HEK293 (cell line): ENCODE measurements at regions not wholly inside any gene's neighbourhood (a gene's known extent, or its start where the extent isn't known, plus 50 kb on each side); places are given as distances from the start of the nearest gene placed in this dataset.

Source experiments
- CTCF ChIA-PET: fragments of 350-600 bp; formaldehyde crosslinking; extraction: SDS; loops from one replicate; lab custom pipeline; 2021; ENCODE audit warnings: antibody characterized with exemption; lab: Yijun Ruan, JAX
- POLR2A ChIA-PET: fragments of 300-600 bp; formaldehyde crosslinking; extraction: SDS; loops from one replicate; lab custom pipeline; 2020; ENCODE audit warnings: antibody characterized with exemption, inconsistent platforms; lab: Yijun Ruan, JAX
- H3K27ac ChIP-seq: fragments of 200-500 bp; sonication (Bioruptor generic); 2 replicates; pipeline ENCODE4 v1.5.1; 2014; ENCODE audit warnings: low read depth, low read length, control low read depth, inconsistent platforms; ENCODE audit errors: extremely low read depth
- H3K36me3 ChIP-seq, 2 experiments: fragments of 200-500 bp in 1 of 2; sonication (Bioruptor generic) in 1 of 2; 1 replicate in 1 of 2; 2 replicates in 1 of 2; pipeline ENCODE4 v1.5.1; 2014 to 2017; ENCODE audit warnings: inconsistent platforms in 2 of 2, low read length in 2 of 2; ENCODE audit not compliant: control insufficient read depth in 2 of 2, insufficient read depth in 1 of 2
- H3K4me1 ChIP-seq: fragments of 200-500 bp; sonication (Bioruptor generic); 2 replicates; pipeline ENCODE4 v1.5.1; 2014; ENCODE audit warnings: mild to moderate bottlenecking, low read length, inconsistent platforms; ENCODE audit not compliant: control insufficient read depth, insufficient read depth
- H3K4me3 ChIP-seq: 2 replicates; pipeline ENCODE4 v1.5.1; 2011; ENCODE audit warnings: low read depth, mild to moderate bottlenecking, control low read depth, low read length, moderate library complexity
- H3K9me3 ChIP-seq: fragments of 200-500 bp; sonication (Bioruptor generic); 2 replicates; pipeline ENCODE4 v1.5.1; 2014; ENCODE audit warnings: low read depth, low read length, inconsistent platforms; ENCODE audit not compliant: control insufficient read depth, insufficient read depth
- HOXA7 ChIP-seq: sonication (generic); formaldehyde crosslinking; IDR thresholded peaks from 2 replicates; pipeline ENCODE4 v1.8.1; 2022; ENCODE audit warnings: missing genetic modification reagents, borderline replicate concordance
- HOXD13 ChIP-seq: sonication (generic); formaldehyde crosslinking; IDR thresholded peaks from 2 replicates; pipeline ENCODE4 v1.8.0; 2022; ENCODE audit warnings: missing genetic modification reagents, borderline replicate concordance
- OVOL3 ChIP-seq: fragments of 450-650 bp; formaldehyde crosslinking; IDR thresholded peaks from 2 replicates; pipeline ENCODE4 v1.5.1; 2016; ENCODE audit warnings: missing biosample characterization, missing genetic modification characterization
- SALL2 ChIP-seq: fragments of 450-650 bp; formaldehyde crosslinking; IDR thresholded peaks from 2 replicates; pipeline ENCODE4 v1.5.0; 2017; ENCODE audit warnings: missing biosample characterization, mild to moderate bottlenecking, missing genetic modification characterization, borderline replicate concordance
- YY2 ChIP-seq: fragments of 450-650 bp; formaldehyde crosslinking; IDR thresholded peaks from 2 replicates; pipeline ENCODE4 v1.5.1; 2016; ENCODE audit warnings: missing biosample characterization, missing genetic modification characterization
- ZBTB1 ChIP-seq: fragments of 450-650 bp; formaldehyde crosslinking; IDR thresholded peaks from 2 replicates; pipeline ENCODE4 v1.5.1; 2016; ENCODE audit warnings: missing biosample characterization, missing genetic modification characterization
- ZBTB21 ChIP-seq: fragments of 450-650 bp; formaldehyde crosslinking; IDR thresholded peaks from 2 replicates; pipeline ENCODE4 v1.5.1; 2017; ENCODE audit warnings: missing biosample characterization, missing genetic modification characterization
- ZNF114 ChIP-seq: fragments of 450-650 bp; formaldehyde crosslinking; IDR thresholded peaks from 2 replicates; pipeline ENCODE4 v1.5.0; 2017; ENCODE audit warnings: missing biosample characterization, missing genetic modification characterization
- ZNF121 ChIP-seq: fragments of 450-650 bp; formaldehyde crosslinking; IDR thresholded peaks from 2 replicates; pipeline ENCODE4 v1.5.1; 2016; ENCODE audit warnings: missing biosample characterization, missing genetic modification characterization
- ZNF23 ChIP-seq: fragments of 450-650 bp; formaldehyde crosslinking; IDR thresholded peaks from 2 replicates; pipeline ENCODE4 v1.5.1; 2016; ENCODE audit warnings: missing biosample characterization, missing genetic modification characterization, borderline replicate concordance
- ZNF302 ChIP-seq: fragments of 450-650 bp; formaldehyde crosslinking; IDR thresholded peaks from 2 replicates; pipeline ENCODE4 v1.5.1; 2016; ENCODE audit warnings: missing biosample characterization, missing genetic modification characterization, low read depth
- ZNF394 ChIP-seq: fragments of 450-650 bp; formaldehyde crosslinking; IDR thresholded peaks from 2 replicates; pipeline ENCODE4 v1.5.1; 2016; ENCODE audit warnings: missing biosample characterization, missing genetic modification characterization, mild to moderate bottlenecking, moderate library complexity, borderline replicate concordance
- ZNF433 ChIP-seq: fragments of 450-650 bp; formaldehyde crosslinking; IDR thresholded peaks from 2 replicates; pipeline ENCODE4 v1.5.1; 2016; ENCODE audit warnings: missing biosample characterization, missing genetic modification characterization, low read depth
- ZNF501 ChIP-seq: fragments of 450-650 bp; formaldehyde crosslinking; IDR thresholded peaks from 2 replicates; pipeline ENCODE4 v1.5.1; 2016; ENCODE audit warnings: missing biosample characterization, missing genetic modification characterization
- ZNF510 ChIP-seq: fragments of 450-650 bp; formaldehyde crosslinking; IDR thresholded peaks from 2 replicates; pipeline ENCODE4 v1.5.1; 2018; ENCODE audit warnings: mild to moderate bottlenecking, missing genetic modification characterization, missing biosample characterization; ENCODE audit not compliant: insufficient replicate concordance
- ZNF555 ChIP-seq: fragments of 450-650 bp; formaldehyde crosslinking; conservative IDR thresholded peaks from 2 replicates; pipeline ENCODE4 v1.5.1; 2017; ENCODE audit warnings: missing biosample characterization, mild to moderate bottlenecking, missing genetic modification characterization, inconsistent platforms
- ZNF571 ChIP-seq: fragments of 450-650 bp; formaldehyde crosslinking; IDR thresholded peaks from 2 replicates; pipeline ENCODE4 v1.5.0; 2017; ENCODE audit warnings: missing biosample characterization, missing genetic modification characterization
- ZNF664 ChIP-seq: fragments of 450-650 bp; formaldehyde crosslinking; IDR thresholded peaks from 2 replicates; pipeline ENCODE4 v1.5.1; 2016; ENCODE audit warnings: missing biosample characterization, missing genetic modification characterization
- ZNF670 ChIP-seq: fragments of 450-650 bp; formaldehyde crosslinking; IDR thresholded peaks from 2 replicates; pipeline ENCODE4 v1.5.1; 2016; ENCODE audit warnings: missing biosample characterization, missing genetic modification characterization, low read depth
- ZNF76 ChIP-seq: fragments of 450-650 bp; formaldehyde crosslinking; IDR thresholded peaks from 2 replicates; pipeline ENCODE4; 2016; ENCODE audit warnings: low read depth, missing biosample characterization, missing genetic modification characterization, borderline replicate concordance
- TF ChIP-seq, protein P1 (sequence below): fragments of 450-650 bp; formaldehyde crosslinking; IDR thresholded peaks from 2 replicates; pipeline ENCODE4 v1.5.1; 2016; ENCODE audit warnings: missing biosample characterization, missing genetic modification characterization, borderline replicate concordance
- TF ChIP-seq, protein P2 (sequence below): fragments of 450-650 bp; formaldehyde crosslinking; IDR thresholded peaks from 2 replicates; pipeline ENCODE4 v1.5.1; 2016; ENCODE audit warnings: missing biosample characterization, missing genetic modification characterization
- TF ChIP-seq, protein P3 (sequence below): fragments of 450-650 bp; formaldehyde crosslinking; IDR thresholded peaks from 2 replicates; pipeline ENCODE4 v1.5.1; 2016; ENCODE audit warnings: missing biosample characterization, missing genetic modification characterization
- TF ChIP-seq, protein P4 (sequence below): fragments of 450-650 bp; IDR thresholded peaks from 2 replicates; pipeline ENCODE4 v1.5.1; 2018; ENCODE audit warnings: missing biosample characterization, mild to moderate bottlenecking, missing genetic modification characterization
- TF ChIP-seq, protein P5 (sequence below): fragments of 450-650 bp; formaldehyde crosslinking; IDR thresholded peaks from 2 replicates; pipeline ENCODE4; 2016; ENCODE audit warnings: missing biosample characterization, missing genetic modification characterization

DNA sequence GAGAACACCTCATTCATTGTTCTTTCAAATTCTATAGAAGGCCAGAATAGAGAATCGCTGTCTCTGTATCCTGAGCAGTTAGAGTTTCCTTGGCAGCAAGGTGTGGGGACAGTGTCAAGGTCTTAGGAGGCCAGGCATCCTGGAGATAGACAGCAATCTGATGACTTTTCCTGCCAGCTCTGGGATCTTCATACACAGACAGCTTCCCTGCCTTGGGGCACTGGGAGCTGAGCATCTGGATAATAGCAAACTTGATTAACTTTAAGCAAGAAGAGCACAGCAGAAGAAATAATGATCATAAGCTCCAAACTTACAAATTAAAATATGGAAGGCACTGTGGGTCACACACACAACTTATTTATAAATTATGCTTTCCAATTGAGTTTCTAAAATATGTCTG is 86.1 kb upstream of the STK32A start (continued):
- TF ChIP-seq, protein P1, sequence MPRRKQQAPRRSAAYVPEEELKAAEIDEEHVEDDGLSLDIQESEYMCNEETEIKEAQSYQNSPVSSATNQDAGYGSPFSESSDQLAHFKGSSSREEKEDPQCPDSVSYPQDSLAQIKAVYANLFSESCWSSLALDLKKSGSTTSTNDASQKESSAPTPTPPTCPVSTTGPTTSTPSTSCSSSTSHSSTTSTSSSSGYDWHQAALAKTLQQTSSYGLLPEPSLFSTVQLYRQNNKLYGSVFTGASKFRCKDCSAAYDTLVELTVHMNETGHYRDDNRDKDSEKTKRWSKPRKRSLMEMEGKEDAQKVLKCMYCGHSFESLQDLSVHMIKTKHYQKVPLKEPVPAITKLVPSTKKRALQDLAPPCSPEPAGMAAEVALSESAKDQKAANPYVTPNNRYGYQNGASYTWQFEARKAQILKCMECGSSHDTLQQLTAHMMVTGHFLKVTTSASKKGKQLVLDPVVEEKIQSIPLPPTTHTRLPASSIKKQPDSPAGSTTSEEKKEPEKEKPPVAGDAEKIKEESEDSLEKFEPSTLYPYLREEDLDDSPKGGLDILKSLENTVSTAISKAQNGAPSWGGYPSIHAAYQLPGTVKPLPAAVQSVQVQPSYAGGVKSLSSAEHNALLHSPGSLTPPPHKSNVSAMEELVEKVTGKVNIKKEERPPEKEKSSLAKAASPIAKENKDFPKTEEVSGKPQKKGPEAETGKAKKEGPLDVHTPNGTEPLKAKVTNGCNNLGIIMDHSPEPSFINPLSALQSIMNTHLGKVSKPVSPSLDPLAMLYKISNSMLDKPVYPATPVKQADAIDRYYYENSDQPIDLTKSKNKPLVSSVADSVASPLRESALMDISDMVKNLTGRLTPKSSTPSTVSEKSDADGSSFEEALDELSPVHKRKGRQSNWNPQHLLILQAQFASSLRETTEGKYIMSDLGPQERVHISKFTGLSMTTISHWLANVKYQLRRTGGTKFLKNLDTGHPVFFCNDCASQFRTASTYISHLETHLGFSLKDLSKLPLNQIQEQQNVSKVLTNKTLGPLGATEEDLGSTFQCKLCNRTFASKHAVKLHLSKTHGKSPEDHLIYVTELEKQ (tag by site-specific recombination): no peak
- TF ChIP-seq ZNF23 (tag by site-specific recombination): no peak
- TF ChIP-seq ZNF302: no peak
- TF ChIP-seq ZNF76 (tag by site-specific recombination): no peak
- TF ChIP-seq SALL2 (tag by site-specific recombination): no peak
- no peak for TF ChIP-seq ZNF571 (tag by site-specific recombination)
- no peak for TF ChIP-seq ZBTB21 (tag by site-specific recombination)
- TF ChIP-seq ZNF121 (tag by site-specific recombination): no peak
- TF ChIP-seq ZNF114 (tag by site-specific recombination): no peak
- TF ChIP-seq ZNF394 (tag by site-specific recombination): no peak

DNA sequence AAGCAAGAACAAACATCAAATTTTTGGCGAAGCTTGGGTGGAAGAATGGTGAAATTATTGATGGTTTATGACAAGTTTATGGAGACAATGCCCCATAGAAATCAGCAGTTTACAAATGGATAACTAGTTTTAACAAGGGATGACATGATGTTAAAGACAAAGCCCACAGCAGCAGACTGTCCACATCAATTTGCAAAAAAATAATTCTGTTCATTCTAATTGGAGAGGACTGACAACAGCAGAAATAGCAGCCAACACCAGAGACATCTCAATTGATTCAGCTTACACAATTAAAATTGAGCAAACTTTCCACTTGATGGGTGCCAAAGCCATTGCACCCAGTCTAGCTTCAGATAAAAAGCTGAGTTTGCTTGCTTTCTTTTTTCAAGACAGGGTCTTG is 82.7 kb upstream of the STK32A start:
- CTCF ChIA-PET: interaction anchor here (1.8 kb wide), 1 partner anchor 37 kb away, joined by 5 read pairs; no protein-coding TSS in a partner anchor

DNA sequence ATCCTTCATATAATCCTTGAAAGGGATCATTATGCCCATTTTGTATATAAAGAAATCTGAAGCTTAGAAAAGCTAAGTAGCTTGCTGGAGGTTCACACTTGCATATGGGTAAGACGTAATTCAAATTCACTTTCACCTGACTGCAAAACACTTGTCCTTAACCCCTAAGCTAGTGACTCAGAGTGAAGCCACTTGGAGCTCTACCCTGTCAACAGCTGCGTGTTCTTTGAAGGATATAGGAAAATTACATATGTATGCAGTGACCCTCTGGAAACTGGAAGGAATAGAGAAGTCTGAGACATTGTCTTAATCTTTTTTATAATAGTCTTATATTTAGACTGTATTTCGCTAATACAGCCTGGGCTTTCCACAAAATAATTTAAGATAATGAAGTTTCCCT is 80.0 kb upstream of the STK32A start:
- Histone ChIP-seq H3K4me3 (no peak overlapping the region), H3K4me1 (no peaks in the 10 kb centered on the region), H3K36me3 (no peaks in the 10 kb centered on the region), H3K9me3 (no peaks in the 10 kb centered on the region), H3K27ac (no peak overlapping the region)
- ChIA-PET CTCF (interaction anchor here (1.3 kb wide), 1 partner anchor 56 kb away, joined by 4 read pairs; no protein-coding TSS in a partner anchor), POLR2A (no interaction called here)
- no peak for TF ChIP-seq HOXD13 (CRISPR knock-in tag)
- TF ChIP-seq OVOL3 (tag by site-specific recombination): no peak
- TF ChIP-seq ZNF501 (tag by site-specific recombination): no peak
- no peak for TF ChIP-seq ZNF664
- no peak for TF ChIP-seq YY2
- no peak for TF ChIP-seq ZNF555 (tag by site-specific recombination)
- TF ChIP-seq, protein P2, sequence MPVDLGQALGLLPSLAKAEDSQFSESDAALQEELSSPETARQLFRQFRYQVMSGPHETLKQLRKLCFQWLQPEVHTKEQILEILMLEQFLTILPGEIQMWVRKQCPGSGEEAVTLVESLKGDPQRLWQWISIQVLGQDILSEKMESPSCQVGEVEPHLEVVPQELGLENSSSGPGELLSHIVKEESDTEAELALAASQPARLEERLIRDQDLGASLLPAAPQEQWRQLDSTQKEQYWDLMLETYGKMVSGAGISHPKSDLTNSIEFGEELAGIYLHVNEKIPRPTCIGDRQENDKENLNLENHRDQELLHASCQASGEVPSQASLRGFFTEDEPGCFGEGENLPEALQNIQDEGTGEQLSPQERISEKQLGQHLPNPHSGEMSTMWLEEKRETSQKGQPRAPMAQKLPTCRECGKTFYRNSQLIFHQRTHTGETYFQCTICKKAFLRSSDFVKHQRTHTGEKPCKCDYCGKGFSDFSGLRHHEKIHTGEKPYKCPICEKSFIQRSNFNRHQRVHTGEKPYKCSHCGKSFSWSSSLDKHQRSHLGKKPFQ (tag by site-specific recombination): no peak
- TF ChIP-seq, protein P3, sequence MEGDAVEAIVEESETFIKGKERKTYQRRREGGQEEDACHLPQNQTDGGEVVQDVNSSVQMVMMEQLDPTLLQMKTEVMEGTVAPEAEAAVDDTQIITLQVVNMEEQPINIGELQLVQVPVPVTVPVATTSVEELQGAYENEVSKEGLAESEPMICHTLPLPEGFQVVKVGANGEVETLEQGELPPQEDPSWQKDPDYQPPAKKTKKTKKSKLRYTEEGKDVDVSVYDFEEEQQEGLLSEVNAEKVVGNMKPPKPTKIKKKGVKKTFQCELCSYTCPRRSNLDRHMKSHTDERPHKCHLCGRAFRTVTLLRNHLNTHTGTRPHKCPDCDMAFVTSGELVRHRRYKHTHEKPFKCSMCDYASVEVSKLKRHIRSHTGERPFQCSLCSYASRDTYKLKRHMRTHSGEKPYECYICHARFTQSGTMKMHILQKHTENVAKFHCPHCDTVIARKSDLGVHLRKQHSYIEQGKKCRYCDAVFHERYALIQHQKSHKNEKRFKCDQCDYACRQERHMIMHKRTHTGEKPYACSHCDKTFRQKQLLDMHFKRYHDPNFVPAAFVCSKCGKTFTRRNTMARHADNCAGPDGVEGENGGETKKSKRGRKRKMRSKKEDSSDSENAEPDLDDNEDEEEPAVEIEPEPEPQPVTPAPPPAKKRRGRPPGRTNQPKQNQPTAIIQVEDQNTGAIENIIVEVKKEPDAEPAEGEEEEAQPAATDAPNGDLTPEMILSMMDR (tag by site-specific recombination): no peak
- no peak for TF ChIP-seq ZNF510 (tag by site-specific recombination)
- no peak for TF ChIP-seq ZBTB1 (tag by site-specific recombination)
- no peak for TF ChIP-seq ZNF670 (tag by site-specific recombination)
- TF ChIP-seq HOXA7 (CRISPR knock-in tag): no peak

More for the DNA sequence above, 82.7 kb upstream of the STK32A start:
- no peak for TF ChIP-seq ZNF433
- TF ChIP-seq ZBTB21 (tag by site-specific recombination): no peak
- TF ChIP-seq, protein P4, sequence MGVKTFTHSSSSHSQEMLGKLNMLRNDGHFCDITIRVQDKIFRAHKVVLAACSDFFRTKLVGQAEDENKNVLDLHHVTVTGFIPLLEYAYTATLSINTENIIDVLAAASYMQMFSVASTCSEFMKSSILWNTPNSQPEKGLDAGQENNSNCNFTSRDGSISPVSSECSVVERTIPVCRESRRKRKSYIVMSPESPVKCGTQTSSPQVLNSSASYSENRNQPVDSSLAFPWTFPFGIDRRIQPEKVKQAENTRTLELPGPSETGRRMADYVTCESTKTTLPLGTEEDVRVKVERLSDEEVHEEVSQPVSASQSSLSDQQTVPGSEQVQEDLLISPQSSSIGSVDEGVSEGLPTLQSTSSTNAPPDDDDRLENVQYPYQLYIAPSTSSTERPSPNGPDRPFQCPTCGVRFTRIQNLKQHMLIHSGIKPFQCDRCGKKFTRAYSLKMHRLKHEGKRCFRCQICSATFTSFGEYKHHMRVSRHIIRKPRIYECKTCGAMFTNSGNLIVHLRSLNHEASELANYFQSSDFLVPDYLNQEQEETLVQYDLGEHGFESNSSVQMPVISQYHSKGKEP (tag by site-specific recombination): no peak
- TF ChIP-seq, protein P5, sequence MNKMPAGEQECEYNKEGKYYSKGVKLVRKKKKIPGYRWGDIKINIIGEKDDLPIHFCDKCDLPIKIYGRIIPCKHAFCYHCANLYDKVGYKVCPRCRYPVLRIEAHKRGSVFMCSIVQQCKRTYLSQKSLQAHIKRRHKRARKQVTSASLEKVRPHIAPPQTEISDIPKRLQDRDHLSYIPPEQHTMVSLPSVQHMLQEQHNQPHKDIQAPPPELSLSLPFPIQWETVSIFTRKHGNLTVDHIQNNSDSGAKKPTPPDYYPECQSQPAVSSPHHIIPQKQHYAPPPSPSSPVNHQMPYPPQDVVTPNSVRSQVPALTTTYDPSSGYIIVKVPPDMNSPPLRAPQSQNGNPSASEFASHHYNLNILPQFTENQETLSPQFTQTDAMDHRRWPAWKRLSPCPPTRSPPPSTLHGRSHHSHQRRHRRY: no peak
- TF ChIP-seq, all 188 proteins: peak for 0
- H3K9me3 ChIP-seq: no peaks in the 10 kb centered on the region
- H3K4me3 ChIP-seq: no peak overlapping the region
- no peak overlapping the region for H3K27ac ChIP-seq
- H3K4me1 ChIP-seq: no peaks in the 10 kb centered on the region
- no peaks in the 10 kb centered on the region for H3K36me3 ChIP-seq
- POLR2A ChIA-PET: no interaction called here
